DMS153 (cell line): ENCODE measurements at regions not wholly inside any gene's neighbourhood (a gene's known extent, or its start where the extent isn't known, plus 50 kb on each side); places are given as distances from the start of the nearest gene placed in this dataset.
"Not testable (repeated sequence)": the region's sequence is repeated elsewhere in the genome, so short reads cannot be mapped to it uniquely, and the experiment has no call there.

Experiments used
- DNase-seq: peaks from one replicate; lab custom pipeline; 2025; lab: John Stamatoyannopoulos, UW

GRCh38 chr12:115319446-115320040, 635.6 kb upstream of the TBX3 start:
- no peak for DNase-seq

GRCh38 chr12:115313929-115314328, 630.0 kb upstream of the TBX3 start:
- no peak for DNase-seq

GRCh38 chr12:115312901-115313300, 628.9 kb upstream of the TBX3 start:
- DNase-seq, result peak; percentile 65

GRCh38 chr12:115311875-115312274, 627.9 kb upstream of the TBX3 start:
- no peak for DNase-seq

DNA sequence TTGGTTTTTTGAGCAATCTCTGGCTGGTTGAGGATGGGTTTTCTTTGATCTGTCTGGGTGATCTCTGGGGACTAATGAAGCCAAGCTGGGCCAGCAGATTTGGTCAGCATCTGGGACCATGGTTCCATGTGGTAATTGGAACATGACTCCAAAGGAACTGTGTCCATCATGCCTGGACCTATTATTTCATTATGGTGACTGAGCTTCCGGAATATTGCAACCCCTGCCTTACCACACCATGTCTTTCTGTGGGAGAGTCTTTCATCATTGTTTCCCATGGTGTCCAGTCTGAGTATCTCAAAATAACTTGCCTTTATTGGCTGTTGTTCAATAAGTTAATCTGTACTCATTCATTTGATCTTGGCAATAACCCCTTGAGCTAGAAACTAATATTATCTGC, 624.9 kb upstream of the TBX3 start:
- no peak for DNase-seq

- DNase-seq, result peak; percentile 13
These were observed 622.4 kb upstream of the TBX3 start for GRCh38 chr12:115306380-115306779.

GRCh38 chr12:115305867-115306266, 621.9 kb upstream of the TBX3 start:
- no peak for DNase-seq

GRCh38 chr12:115305275-115305674, 621.3 kb upstream of the TBX3 start:
- no peak for DNase-seq

- DNase-seq, result no peak
These were observed 619.8 kb upstream of the TBX3 start for GRCh38 chr12:115303723-115304309.

- no peak for DNase-seq
These were observed 613.5 kb upstream of the TBX3 start for GRCh38 chr12:115297445-115297844.

DNA sequence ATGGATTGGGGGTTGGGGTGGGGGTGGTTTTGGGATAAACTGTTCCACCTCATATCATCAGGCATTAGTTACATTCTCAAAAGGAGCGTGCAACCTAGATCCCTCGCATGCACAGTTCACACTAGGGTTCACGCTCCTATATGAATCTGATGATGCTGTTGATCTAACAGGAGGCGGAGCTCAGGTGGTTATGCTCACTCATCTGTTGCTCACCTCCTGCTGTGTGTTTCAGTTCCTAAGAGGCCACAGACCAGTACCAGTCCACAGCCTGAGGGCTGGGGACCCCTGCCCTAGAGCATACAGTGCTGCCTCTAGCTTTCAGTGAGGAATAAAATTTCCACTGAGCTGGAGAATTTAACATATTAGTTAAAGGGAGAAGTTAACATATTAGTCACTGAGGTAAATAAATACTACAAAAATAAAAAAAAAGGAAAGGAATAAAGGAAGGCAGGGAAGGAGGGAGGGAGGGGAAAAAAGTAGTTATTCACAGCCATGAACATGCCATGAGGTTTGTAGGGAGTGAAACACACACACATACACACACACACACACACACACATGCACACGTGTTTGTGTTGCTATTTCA, 612.7 kb upstream of the TBX3 start:
- DNase-seq, result peak; percentile 37

DNA sequence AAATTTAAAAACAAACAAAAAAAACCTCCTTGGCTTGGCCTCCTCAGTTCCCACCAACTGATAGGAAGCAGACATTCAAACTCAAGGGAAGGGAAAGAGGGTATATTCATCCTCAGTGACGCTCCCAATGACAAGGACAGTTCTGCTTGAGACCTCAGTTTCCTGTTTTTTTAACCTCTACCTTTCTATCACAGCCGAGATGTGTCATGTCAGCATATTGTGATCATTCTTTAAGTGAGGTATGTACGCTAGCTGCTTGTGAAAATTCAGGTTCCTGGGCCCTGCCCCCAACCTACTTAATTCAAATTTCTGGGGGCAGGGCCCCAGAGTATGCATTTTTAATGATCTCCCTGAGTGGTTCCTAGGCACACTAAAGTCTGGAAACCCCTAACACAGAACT, 611.9 kb upstream of the TBX3 start:
- DNase-seq, result no peak

DNA sequence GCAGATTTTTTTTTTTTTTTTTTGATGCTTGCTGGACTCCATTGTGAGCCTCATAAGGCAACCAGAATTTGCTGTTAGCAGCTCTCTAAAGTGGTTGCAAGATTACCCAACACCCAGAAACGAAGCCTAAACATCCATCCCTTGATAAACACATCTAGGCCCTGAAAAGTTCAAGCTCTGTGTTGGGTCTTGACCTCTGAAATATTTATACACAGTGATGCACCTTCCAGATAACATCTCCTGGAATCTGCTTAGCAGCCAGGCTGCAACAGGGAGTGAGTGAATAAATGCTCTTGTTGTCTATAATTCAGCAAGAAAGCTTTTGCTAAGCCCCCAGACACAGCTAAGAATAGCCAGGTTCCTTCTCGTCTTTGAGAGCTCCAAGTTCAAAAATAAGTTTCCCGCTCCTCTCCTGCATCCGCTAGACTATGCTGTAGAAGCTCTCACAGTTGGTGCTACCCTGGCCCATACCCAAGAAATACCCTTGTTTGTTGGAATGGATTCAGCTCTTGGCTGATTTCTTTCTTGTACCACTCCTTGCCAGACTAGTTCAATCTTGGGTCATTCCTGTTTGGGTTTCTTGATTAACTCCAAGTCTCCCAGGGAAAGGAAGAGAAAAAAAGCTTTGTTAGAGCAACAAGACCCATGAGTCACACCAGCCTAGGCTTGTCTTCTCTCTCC, 610.6 kb upstream of the TBX3 start:
- DNase-seq, result no peak

- not testable (repeated sequence) for DNase-seq
These were observed 601.5 kb upstream of the TBX3 start for GRCh38 chr12:115285429-115285828.

DNA sequence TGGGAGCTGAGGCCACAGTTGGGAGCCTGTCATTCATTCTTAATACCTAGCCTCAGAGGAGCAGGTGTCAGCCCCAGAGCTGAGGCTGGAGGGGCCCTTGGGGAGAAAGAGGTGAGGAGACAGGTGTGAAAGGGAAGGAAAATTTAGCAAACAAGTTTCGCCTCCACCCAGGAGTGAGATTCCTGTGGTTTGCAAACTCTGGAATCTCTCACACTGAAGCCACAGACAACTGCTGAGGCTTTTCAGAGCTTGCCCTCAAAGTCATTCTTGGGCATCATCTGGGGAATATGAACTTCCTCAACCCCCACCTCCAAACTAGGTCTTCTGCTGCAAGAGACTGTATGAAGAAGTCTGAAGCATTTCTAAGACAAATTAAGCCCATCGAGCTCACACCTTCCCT, 589.5 kb upstream of the TBX3 start:
- DNase-seq, result no peak

- no peak for DNase-seq
These were observed 584.5 kb upstream of the TBX3 start for GRCh38 chr12:115268451-115268850.

- no peak for DNase-seq
These were observed 583.9 kb upstream of the TBX3 start for GRCh38 chr12:115267891-115268290.

DNA sequence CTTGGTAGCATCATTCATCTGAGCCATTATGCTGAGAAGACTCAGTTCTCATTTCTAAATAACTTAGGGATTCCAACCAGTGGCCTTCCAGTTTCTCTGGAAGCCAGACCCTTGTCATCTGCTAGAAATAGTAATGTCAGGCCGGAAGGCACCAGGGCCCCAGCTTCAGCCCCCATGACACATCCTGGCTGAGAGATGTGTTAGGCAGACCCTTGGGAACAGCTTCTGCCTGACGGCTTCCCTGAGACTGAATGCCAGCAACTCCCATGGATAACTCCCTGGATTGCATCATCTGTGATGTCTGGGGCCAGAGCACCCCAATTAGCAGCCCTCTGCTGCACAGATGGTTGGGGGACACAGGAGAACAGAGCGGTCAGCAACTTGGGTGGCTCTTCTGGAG, 583.5 kb upstream of the TBX3 start:
- no peak for DNase-seq

DNA sequence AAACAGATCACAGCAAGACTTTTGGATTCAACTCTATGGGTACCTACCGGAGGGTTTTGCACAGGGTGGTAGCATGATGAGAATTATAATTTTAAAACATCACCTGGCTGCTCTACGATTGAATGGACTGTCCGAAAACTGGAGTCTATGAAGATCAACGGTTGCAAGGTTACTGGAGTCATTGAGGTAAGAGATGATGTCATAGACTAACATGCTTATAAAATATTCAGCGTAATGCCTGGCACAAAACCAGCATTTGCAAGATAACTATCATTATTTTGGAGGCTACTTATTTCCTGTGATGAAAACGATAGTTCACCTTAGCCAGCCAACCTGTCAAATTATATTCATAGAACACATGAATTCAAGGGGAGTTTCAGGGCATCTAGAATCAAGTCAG, 580.6 kb upstream of the TBX3 start:
- no peak for DNase-seq

- no peak for DNase-seq
These were observed 577.9 kb upstream of the TBX3 start for GRCh38 chr12:115261691-115262398.

DNA sequence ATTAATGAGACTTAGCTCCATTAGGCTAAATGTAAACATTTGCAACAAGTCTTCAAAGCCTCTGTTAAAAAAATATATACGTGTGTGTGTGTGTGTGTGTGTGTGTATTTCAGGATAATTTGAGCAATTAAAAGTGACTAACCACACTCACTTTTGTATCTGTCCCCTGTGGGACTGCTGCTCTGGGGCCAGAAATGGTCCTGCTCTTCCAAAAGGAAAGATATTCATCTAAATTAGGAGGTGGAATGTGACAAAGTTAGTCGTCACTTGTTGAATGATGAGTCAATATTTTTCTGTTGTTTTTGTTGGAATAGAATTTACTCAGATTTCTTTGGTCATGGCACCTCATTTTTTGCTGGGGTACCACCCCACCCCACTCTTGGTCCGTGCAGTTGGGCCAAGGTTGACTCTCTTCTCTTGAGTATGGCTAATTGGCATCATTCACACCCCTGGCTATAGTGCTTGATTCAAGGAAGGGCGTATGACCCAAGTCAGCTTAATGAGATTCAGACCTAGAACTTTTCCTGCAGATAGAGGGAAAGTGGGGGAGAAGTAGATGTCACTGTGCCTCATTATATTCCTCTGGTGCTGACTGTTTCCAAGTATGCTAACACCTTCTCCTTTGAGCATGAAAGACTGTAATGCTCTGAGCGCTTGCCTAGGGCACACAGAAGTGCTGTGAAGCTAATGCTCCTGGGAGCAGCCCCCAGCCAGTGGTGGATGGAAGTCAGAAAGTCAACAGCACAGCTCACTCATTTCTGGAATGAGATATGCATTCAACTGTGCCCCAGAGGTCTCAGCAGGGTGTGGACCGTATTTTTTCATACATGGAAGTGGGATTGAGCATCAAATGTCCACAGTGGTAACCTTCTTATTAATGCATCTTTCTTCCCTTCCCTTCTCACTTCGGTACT, 577.0 kb upstream of the TBX3 start:
- DNase-seq, result no peak
